HEK293 (cell line): ENCODE measurements at regions not wholly inside any gene's neighbourhood (a gene's known extent, or its start where the extent isn't known, plus 50 kb on each side); places are given as distances from the start of the nearest gene placed in this dataset.

Experiments
- CTCF ChIA-PET: fragments of 350-600 bp; formaldehyde crosslinking; extraction: SDS; loops from one replicate; lab custom pipeline; 2021; ENCODE audit warnings: antibody characterized with exemption; lab: Yijun Ruan, JAX
- POLR2A ChIA-PET: fragments of 300-600 bp; formaldehyde crosslinking; extraction: SDS; loops from one replicate; lab custom pipeline; 2020; ENCODE audit warnings: antibody characterized with exemption, inconsistent platforms; lab: Yijun Ruan, JAX
- H3K27ac ChIP-seq: fragments of 200-500 bp; sonication (Bioruptor generic); 2 replicates; pipeline ENCODE4 v1.5.1; 2014; ENCODE audit warnings: low read depth, low read length, control low read depth, inconsistent platforms; ENCODE audit errors: extremely low read depth
- H3K36me3 ChIP-seq, 2 experiments: fragments of 200-500 bp in 1 of 2; sonication (Bioruptor generic) in 1 of 2; 1 replicate in 1 of 2; 2 replicates in 1 of 2; pipeline ENCODE4 v1.5.1; 2014 to 2017; ENCODE audit warnings: inconsistent platforms in 2 of 2, low read length in 2 of 2; ENCODE audit not compliant: control insufficient read depth in 2 of 2, insufficient read depth in 1 of 2
- H3K4me1 ChIP-seq: fragments of 200-500 bp; sonication (Bioruptor generic); 2 replicates; pipeline ENCODE4 v1.5.1; 2014; ENCODE audit warnings: mild to moderate bottlenecking, low read length, inconsistent platforms; ENCODE audit not compliant: control insufficient read depth, insufficient read depth
- H3K4me3 ChIP-seq: 2 replicates; pipeline ENCODE4 v1.5.1; 2011; ENCODE audit warnings: low read depth, mild to moderate bottlenecking, control low read depth, low read length, moderate library complexity
- H3K9me3 ChIP-seq: fragments of 200-500 bp; sonication (Bioruptor generic); 2 replicates; pipeline ENCODE4 v1.5.1; 2014; ENCODE audit warnings: low read depth, low read length, inconsistent platforms; ENCODE audit not compliant: control insufficient read depth, insufficient read depth
- BCL11B ChIP-seq: fragments of 450-650 bp; formaldehyde crosslinking; IDR thresholded peaks from 2 replicates; pipeline ENCODE4 v1.5.1; 2016; ENCODE audit warnings: low read depth, missing biosample characterization, missing genetic modification characterization
- GLIS2 ChIP-seq: fragments of 450-650 bp; formaldehyde crosslinking; IDR thresholded peaks from 2 replicates; pipeline ENCODE4 v1.5.1; 2016; ENCODE audit warnings: missing biosample characterization, missing genetic modification characterization
- IKZF3 ChIP-seq: fragments of 450-650 bp; IDR thresholded peaks from 2 replicates; pipeline ENCODE4 v1.5.0; 2018; ENCODE audit warnings: missing biosample characterization, mild to moderate bottlenecking, missing genetic modification characterization, moderate library complexity
- KLF17 ChIP-seq: fragments of 450-650 bp; formaldehyde crosslinking; IDR thresholded peaks from 2 replicates; pipeline ENCODE4 v1.5.1; 2016; ENCODE audit warnings: missing biosample characterization, missing genetic modification characterization
- RBAK ChIP-seq: fragments of 450-650 bp; formaldehyde crosslinking; IDR thresholded peaks from 2 replicates; pipeline ENCODE4 v1.5.1; 2016; ENCODE audit warnings: missing biosample characterization, missing genetic modification characterization
- TSHZ1 ChIP-seq: fragments of 450-650 bp; formaldehyde crosslinking; IDR thresholded peaks from 2 replicates; pipeline ENCODE4 v1.5.1; 2016; ENCODE audit warnings: missing biosample characterization, missing genetic modification characterization, borderline replicate concordance
- ZFP37 ChIP-seq: fragments of 450-650 bp; formaldehyde crosslinking; IDR thresholded peaks from 2 replicates; pipeline ENCODE4 v1.5.1; 2016; ENCODE audit warnings: missing biosample characterization, missing genetic modification characterization
- ZNF10 ChIP-seq: fragments of 450-650 bp; formaldehyde crosslinking; IDR thresholded peaks from 2 replicates; pipeline ENCODE4 v1.5.1; 2017; ENCODE audit warnings: missing biosample characterization, missing genetic modification characterization
- ZNF112 ChIP-seq: fragments of 450-650 bp; formaldehyde crosslinking; IDR thresholded peaks from 2 replicates; pipeline ENCODE4 v1.5.0; 2017; ENCODE audit warnings: missing biosample characterization, missing genetic modification characterization
- ZNF132 ChIP-seq: fragments of 450-650 bp; formaldehyde crosslinking; IDR thresholded peaks from 2 replicates; pipeline ENCODE4 v1.5.1; 2017; ENCODE audit warnings: missing biosample characterization, missing genetic modification characterization, borderline replicate concordance
- ZNF16 ChIP-seq: fragments of 450-650 bp; formaldehyde crosslinking; IDR thresholded peaks from 2 replicates; pipeline ENCODE4 v1.5.1; 2016; ENCODE audit warnings: low read depth, missing biosample characterization, missing genetic modification characterization
- ZNF169 ChIP-seq: fragments of 450-650 bp; formaldehyde crosslinking; IDR thresholded peaks from 2 replicates; pipeline ENCODE4 v1.5.1; 2016; ENCODE audit warnings: missing biosample characterization, missing genetic modification characterization
- ZNF24 ChIP-seq: fragments of 450-650 bp; formaldehyde crosslinking; IDR thresholded peaks from 2 replicates; pipeline ENCODE4 v1.5.1; 2016; ENCODE audit warnings: missing biosample characterization, missing genetic modification characterization
- ZNF292 ChIP-seq: fragments of 450-650 bp; formaldehyde crosslinking; IDR thresholded peaks from 2 replicates; pipeline ENCODE4 v1.5.1; 2016; ENCODE audit warnings: low read depth, missing biosample characterization, missing genetic modification characterization, borderline replicate concordance
- ZNF302 ChIP-seq: fragments of 450-650 bp; formaldehyde crosslinking; IDR thresholded peaks from 2 replicates; pipeline ENCODE4 v1.5.1; 2016; ENCODE audit warnings: missing biosample characterization, missing genetic modification characterization, low read depth
- ZNF324 ChIP-seq: fragments of 450-650 bp; formaldehyde crosslinking; IDR thresholded peaks from 2 replicates; pipeline ENCODE4 v1.5.1; 2016; ENCODE audit warnings: missing biosample characterization, missing genetic modification characterization
- ZNF341 ChIP-seq: fragments of 450-650 bp; formaldehyde crosslinking; IDR thresholded peaks from 2 replicates; pipeline ENCODE4; 2016; ENCODE audit warnings: low read depth, missing biosample characterization, missing genetic modification characterization
- ZNF394 ChIP-seq: fragments of 450-650 bp; formaldehyde crosslinking; IDR thresholded peaks from 2 replicates; pipeline ENCODE4 v1.5.1; 2016; ENCODE audit warnings: missing biosample characterization, missing genetic modification characterization, mild to moderate bottlenecking, moderate library complexity, borderline replicate concordance
- ZNF416 ChIP-seq: fragments of 450-650 bp; formaldehyde crosslinking; IDR thresholded peaks from 2 replicates; pipeline ENCODE4 v1.5.1; 2016; ENCODE audit warnings: missing biosample characterization, missing genetic modification characterization
- ZNF501 ChIP-seq: fragments of 450-650 bp; formaldehyde crosslinking; IDR thresholded peaks from 2 replicates; pipeline ENCODE4 v1.5.1; 2016; ENCODE audit warnings: missing biosample characterization, missing genetic modification characterization
- ZNF610 ChIP-seq: fragments of 450-650 bp; formaldehyde crosslinking; IDR thresholded peaks from 2 replicates; pipeline ENCODE4 v1.5.1; 2016; ENCODE audit warnings: missing biosample characterization, missing genetic modification characterization, borderline replicate concordance
- ZNF621 ChIP-seq: fragments of 450-650 bp; formaldehyde crosslinking; IDR thresholded peaks from 2 replicates; pipeline ENCODE4 v1.5.1; 2017; ENCODE audit warnings: missing biosample characterization, missing genetic modification characterization
- ZNF792 ChIP-seq: fragments of 450-650 bp; formaldehyde crosslinking; IDR thresholded peaks from 2 replicates; pipeline ENCODE4 v1.5.1; 2016; ENCODE audit warnings: missing biosample characterization, missing genetic modification characterization
- TF ChIP-seq, protein P1 (sequence below): fragments of 450-650 bp; IDR thresholded peaks from 2 replicates; pipeline ENCODE4 v1.5.1; 2018; ENCODE audit warnings: missing biosample characterization, mild to moderate bottlenecking, missing genetic modification characterization

DNA sequence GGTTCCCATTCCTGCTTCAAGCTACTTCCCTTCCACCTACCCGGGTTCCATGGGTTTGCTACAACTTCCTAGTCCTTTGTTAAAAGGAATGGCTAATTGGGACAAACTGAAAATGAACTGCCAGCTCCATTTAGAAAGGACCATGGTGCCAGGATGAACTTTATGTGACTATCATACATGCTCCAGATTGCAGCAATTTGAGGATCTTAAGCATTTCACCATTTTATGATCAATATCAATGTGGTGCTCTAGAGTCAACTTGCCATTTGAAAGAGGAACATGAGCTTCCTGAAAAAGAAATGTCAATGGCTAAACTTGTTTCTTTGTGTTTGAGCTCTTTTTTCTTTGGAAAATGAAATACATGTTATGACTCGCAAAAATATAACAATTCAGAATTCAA is 92.7 kb upstream of the IL15 start:
- Histone ChIP-seq H3K9me3 (no peaks in the 10 kb centered on the region), H3K27ac (no peak overlapping the region)
- TF ChIP-seq RBAK (tag by site-specific recombination): no peak
- no peak for TF ChIP-seq ZNF792
- no peak for TF ChIP-seq TSHZ1
- TF ChIP-seq ZNF169 (tag by site-specific recombination): no peak
- no peak for TF ChIP-seq ZNF610 (tag by site-specific recombination)
- no peak for TF ChIP-seq BCL11B (tag by site-specific recombination)
- no peak for TF ChIP-seq ZNF10
- TF ChIP-seq ZNF324: no peak
- TF ChIP-seq, protein P1, sequence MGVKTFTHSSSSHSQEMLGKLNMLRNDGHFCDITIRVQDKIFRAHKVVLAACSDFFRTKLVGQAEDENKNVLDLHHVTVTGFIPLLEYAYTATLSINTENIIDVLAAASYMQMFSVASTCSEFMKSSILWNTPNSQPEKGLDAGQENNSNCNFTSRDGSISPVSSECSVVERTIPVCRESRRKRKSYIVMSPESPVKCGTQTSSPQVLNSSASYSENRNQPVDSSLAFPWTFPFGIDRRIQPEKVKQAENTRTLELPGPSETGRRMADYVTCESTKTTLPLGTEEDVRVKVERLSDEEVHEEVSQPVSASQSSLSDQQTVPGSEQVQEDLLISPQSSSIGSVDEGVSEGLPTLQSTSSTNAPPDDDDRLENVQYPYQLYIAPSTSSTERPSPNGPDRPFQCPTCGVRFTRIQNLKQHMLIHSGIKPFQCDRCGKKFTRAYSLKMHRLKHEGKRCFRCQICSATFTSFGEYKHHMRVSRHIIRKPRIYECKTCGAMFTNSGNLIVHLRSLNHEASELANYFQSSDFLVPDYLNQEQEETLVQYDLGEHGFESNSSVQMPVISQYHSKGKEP (tag by site-specific recombination): no peak
- TF ChIP-seq GLIS2 (tag by site-specific recombination): no peak
- TF ChIP-seq ZNF16 (tag by site-specific recombination): no peak
- TF ChIP-seq ZNF621 (tag by site-specific recombination): no peak
- no peak for TF ChIP-seq ZNF394 (tag by site-specific recombination)
- no peak for TF ChIP-seq ZFP37 (tag by site-specific recombination)
- TF ChIP-seq ZNF302 (tag by site-specific recombination): no peak
- no peak for TF ChIP-seq ZNF341
- no peak for TF ChIP-seq KLF17
- no peak for TF ChIP-seq ZNF501
- TF ChIP-seq, all 188 proteins: peak for 0
- H3K36me3 ChIP-seq: no peaks in the 10 kb centered on the region
- no peaks in the 10 kb centered on the region for H3K4me1 ChIP-seq
- no peak overlapping the region for H3K4me3 ChIP-seq
- ChIA-PET CTCF (no interaction called here), POLR2A (no interaction called here)

DNA sequence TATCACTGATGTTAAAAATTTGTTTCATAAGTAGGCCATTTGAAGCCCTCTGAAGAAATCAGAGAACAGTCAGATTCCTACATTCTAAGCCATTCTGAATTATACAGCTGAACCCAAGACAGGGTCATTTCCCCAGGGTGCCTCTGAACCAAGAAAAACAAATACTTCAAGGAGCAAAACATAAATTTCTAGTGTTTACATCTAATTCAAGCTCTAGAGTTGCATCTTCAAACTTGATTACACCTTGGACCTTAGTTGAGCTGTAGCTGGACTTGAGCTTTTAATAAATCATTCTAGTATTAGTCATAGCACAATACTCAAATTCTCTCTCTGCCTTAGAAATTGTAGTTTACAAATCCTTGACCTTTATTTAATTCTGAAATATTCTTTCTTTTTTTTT is 87.6 kb upstream of the IL15 start:
- TF ChIP-seq IKZF3 (tag by site-specific recombination) (no peak), ZNF416 (tag by site-specific recombination) (no peak), ZNF112 (tag by site-specific recombination) (no peak), ZNF24 (tag by site-specific recombination) (no peak), ZNF132 (tag by site-specific recombination) (no peak), ZNF292 (tag by site-specific recombination) (no peak)
- H3K9me3 ChIP-seq: no peaks in the 10 kb centered on the region
- no peaks in the 10 kb centered on the region for H3K36me3 ChIP-seq
- no peaks in the 10 kb centered on the region for H3K4me1 ChIP-seq
- ChIA-PET CTCF (no interaction called here), POLR2A (interaction anchor here (0.6 kb wide), 1 partner anchor 54 kb away, joined by 7 read pairs; no protein-coding TSS in a partner anchor)
- no peak overlapping the region for H3K27ac ChIP-seq
- H3K4me3 ChIP-seq: no peak overlapping the region
